ENCODE measurements at regions not wholly inside any gene's neighbourhood (a gene's known extent, or its start where the extent isn't known, plus 50 kb on each side); places are given as distances from the start of the nearest gene placed in this dataset.

- TF ChIP-seq CTCF (IDR thresholded peaks at IDR 0.05; ENCODE audit: insufficient read depth, low read length, poor library complexity, severe bottlenecking), result no peak
- Histone ChIP-seq H3K4me3 (ENCODE audit: low read depth, low read length) (no peak overlapping the region), H3K36me3 (ENCODE audit: control insufficient read depth, insufficient read depth, low read length) (no peaks in the 10 kb centered on the region), H3K27me3 (ENCODE audit: control insufficient read depth, insufficient read depth, low read length) (no peaks in the 10 kb centered on the region)
- no peak for DNase-seq (ENCODE audit: low read depth)
Observed at GRCh38 chr3:95934181-95934580, 880.2 kb upstream of the EPHA6 start.

- DNase-seq (ENCODE audit: low read depth), result no peak
- no peak for TF ChIP-seq CTCF (IDR thresholded peaks at IDR 0.05; ENCODE audit: insufficient read depth, low read length, poor library complexity, severe bottlenecking)
- Histone ChIP-seq H3K4me3 (ENCODE audit: low read depth, low read length) (no peak overlapping the region), H3K36me3 (ENCODE audit: control insufficient read depth, insufficient read depth, low read length) (no peaks in the 10 kb centered on the region), H3K27me3 (ENCODE audit: control insufficient read depth, insufficient read depth, low read length) (no peaks in the 10 kb centered on the region)
Observed at GRCh38 chr3:95939235-95939809, 875.1 kb upstream of the EPHA6 start.

- no peak overlapping the region for H3K4me3 ChIP-seq (ENCODE audit: low read depth, low read length)
- H3K36me3 ChIP-seq (ENCODE audit: control insufficient read depth, insufficient read depth, low read length), result no peaks in the 10 kb centered on the region
- TF ChIP-seq CTCF (IDR thresholded peaks at IDR 0.05; ENCODE audit: insufficient read depth, low read length, poor library complexity, severe bottlenecking), result no peak
- DNase-seq (ENCODE audit: low read depth), result no peak
- no peaks in the 10 kb centered on the region for H3K27me3 ChIP-seq (ENCODE audit: control insufficient read depth, insufficient read depth, low read length)
Observed at GRCh38 chr3:95965704-95966336, 848.6 kb upstream of the EPHA6 start.

GRCh38 chr3:95971573-95971972, 842.8 kb upstream of the EPHA6 start:
- no peak for TF ChIP-seq CTCF (IDR thresholded peaks at IDR 0.05; ENCODE audit: insufficient read depth, low read length, poor library complexity, severe bottlenecking)
- DNase-seq (ENCODE audit: low read depth), result no peak
- Histone ChIP-seq H3K4me3 (ENCODE audit: low read depth, low read length) (no peak overlapping the region), H3K36me3 (ENCODE audit: control insufficient read depth, insufficient read depth, low read length) (no peaks in the 10 kb centered on the region), H3K27me3 (ENCODE audit: control insufficient read depth, insufficient read depth, low read length) (no peaks in the 10 kb centered on the region)

GRCh38 chr3:95994338-95994737, 820.1 kb upstream of the EPHA6 start:
- no peaks in the 10 kb centered on the region for H3K27me3 ChIP-seq (ENCODE audit: control insufficient read depth, insufficient read depth, low read length)
- H3K36me3 ChIP-seq (ENCODE audit: control insufficient read depth, insufficient read depth, low read length), result no peaks in the 10 kb centered on the region
- H3K4me3 ChIP-seq (ENCODE audit: low read depth, low read length), result no peak overlapping the region
- no peak for TF ChIP-seq CTCF (IDR thresholded peaks at IDR 0.05; ENCODE audit: insufficient read depth, low read length, poor library complexity, severe bottlenecking)
- no peak for DNase-seq (ENCODE audit: low read depth)

- Histone ChIP-seq H3K4me3 (ENCODE audit: low read depth, low read length) (no peak overlapping the region), H3K27me3 (ENCODE audit: control insufficient read depth, insufficient read depth, low read length) (no peaks in the 10 kb centered on the region), H3K36me3 (ENCODE audit: control insufficient read depth, insufficient read depth, low read length) (no peaks in the 10 kb centered on the region)
- no peak for TF ChIP-seq CTCF (IDR thresholded peaks at IDR 0.05; ENCODE audit: insufficient read depth, low read length, poor library complexity, severe bottlenecking)
- no peak for DNase-seq (ENCODE audit: low read depth)
Observed at GRCh38 chr3:96000966-96001365, 813.4 kb upstream of the EPHA6 start.

Measured in kidney epithelial cell (primary cell).